ENCODE measurements at regions not wholly inside any gene's neighbourhood (a gene's known extent, or its start where the extent isn't known, plus 50 kb on each side); places are given as distances from the start of the nearest gene placed in this dataset.

DNA sequence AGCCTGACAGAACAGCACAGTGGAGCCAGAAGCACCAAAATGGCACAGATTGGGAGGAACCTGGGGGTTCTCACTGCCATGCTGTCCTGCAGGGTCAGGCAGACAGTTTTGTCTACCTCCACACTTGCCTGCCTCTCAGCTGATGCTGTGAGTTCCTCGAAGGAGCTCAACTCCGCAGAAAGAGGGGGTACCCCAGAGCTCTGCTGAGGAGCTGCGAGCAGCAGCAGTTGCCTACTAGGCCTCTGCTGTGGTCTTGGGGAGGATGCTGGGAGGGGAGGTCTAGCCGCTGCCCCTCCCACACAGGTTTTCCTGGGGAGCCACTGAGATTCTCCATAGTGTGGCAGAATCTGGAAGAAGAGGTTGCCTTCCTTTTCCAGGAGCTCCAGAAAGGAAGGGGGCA is 192.5 kb downstream of the FOXD2 start:
- H3K36me3 Mint-ChIP-seq (ENCODE audit: low read depth), result no peaks in the 10 kb centered on the region
- no peaks in the 10 kb centered on the region for H3K4me1 Mint-ChIP-seq (ENCODE audit: low read depth)
- no peak for DNase-seq (ENCODE audit: low spot score)
- peaks cover 40% of the 10 kb centered on the region for H3K27me3 Mint-ChIP-seq (ENCODE audit: low read depth)
- no peaks in the 10 kb centered on the region for H3K9me3 Mint-ChIP-seq (ENCODE audit: low read depth)
- H3K27ac Mint-ChIP-seq (ENCODE audit: unreplicated experiment), result no peak overlapping the region
- no peak overlapping the region for H3K4me3 Mint-ChIP-seq (ENCODE audit: unreplicated experiment)
- TF ChIP-seq, protein P1, sequence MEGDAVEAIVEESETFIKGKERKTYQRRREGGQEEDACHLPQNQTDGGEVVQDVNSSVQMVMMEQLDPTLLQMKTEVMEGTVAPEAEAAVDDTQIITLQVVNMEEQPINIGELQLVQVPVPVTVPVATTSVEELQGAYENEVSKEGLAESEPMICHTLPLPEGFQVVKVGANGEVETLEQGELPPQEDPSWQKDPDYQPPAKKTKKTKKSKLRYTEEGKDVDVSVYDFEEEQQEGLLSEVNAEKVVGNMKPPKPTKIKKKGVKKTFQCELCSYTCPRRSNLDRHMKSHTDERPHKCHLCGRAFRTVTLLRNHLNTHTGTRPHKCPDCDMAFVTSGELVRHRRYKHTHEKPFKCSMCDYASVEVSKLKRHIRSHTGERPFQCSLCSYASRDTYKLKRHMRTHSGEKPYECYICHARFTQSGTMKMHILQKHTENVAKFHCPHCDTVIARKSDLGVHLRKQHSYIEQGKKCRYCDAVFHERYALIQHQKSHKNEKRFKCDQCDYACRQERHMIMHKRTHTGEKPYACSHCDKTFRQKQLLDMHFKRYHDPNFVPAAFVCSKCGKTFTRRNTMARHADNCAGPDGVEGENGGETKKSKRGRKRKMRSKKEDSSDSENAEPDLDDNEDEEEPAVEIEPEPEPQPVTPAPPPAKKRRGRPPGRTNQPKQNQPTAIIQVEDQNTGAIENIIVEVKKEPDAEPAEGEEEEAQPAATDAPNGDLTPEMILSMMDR (IDR thresholded peaks at IDR 0.05), result no peak

DNA sequence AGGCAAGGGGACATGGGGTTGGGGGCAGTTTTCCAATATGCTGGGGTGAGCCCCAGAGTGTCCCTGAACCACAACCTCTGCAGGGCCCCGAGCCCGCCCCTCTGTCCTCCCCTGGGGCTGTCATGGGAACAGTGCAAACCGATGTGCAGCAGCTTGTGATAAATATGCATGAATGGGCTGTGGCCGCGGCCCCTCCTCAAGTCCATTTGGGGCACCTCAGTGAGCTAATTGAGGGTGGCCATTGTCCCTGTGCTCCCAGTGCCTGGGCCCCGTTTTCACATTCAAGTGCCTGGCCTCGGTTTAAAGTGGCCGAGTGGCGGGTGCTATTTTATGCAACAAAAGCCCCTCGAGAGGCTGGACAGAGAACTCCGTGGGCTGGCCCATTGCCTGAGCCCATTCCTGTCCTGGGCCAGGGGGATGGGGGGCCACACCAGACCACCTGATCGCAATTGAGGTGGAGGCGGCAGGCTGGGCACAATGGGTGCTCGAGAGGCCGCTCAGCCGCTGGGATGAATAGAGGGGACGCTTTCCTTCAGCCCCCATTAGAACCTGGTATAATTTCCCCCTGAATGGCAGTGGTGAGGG is 193.7 kb downstream of the FOXD2 start:
- TF ChIP-seq, protein P1 (IDR thresholded peaks at IDR 0.05), result no peak
- Mint-ChIP-seq H3K36me3 (ENCODE audit: low read depth) (no peaks in the 10 kb centered on the region), H3K9me3 (ENCODE audit: low read depth) (no peaks in the 10 kb centered on the region), H3K27ac (ENCODE audit: unreplicated experiment) (no peak overlapping the region), H3K27me3 (ENCODE audit: low read depth) (peaks cover 45% of the 10 kb centered on the region), H3K4me3 (ENCODE audit: unreplicated experiment) (no peak overlapping the region), H3K4me1 (ENCODE audit: low read depth) (no peaks in the 10 kb centered on the region)
- no peak for DNase-seq (ENCODE audit: low spot score)

DNA sequence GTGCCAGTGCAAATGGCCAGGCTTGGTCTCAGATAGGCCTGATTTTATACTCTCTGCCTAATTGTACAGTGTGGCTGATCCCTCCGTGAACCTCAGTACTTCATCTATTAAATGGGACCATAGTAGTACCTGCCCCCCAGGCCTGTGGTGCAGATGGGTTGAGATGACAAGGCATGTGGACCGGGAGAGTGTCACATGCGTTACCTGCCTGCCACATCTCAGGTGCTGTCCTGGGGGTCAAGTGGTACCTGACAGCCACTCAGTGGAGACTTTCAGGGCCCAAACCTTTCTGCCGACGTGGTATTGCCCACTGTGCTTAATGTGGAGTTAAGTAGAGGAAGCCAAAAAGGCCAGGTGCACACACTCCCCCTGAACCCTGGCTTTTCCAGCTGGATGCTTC is 197.3 kb downstream of the FOXD2 start:
- Mint-ChIP-seq H3K27me3 (ENCODE audit: low read depth) (peaks cover 51% of the 10 kb centered on the region), H3K36me3 (ENCODE audit: low read depth) (no peaks in the 10 kb centered on the region), H3K4me3 (ENCODE audit: unreplicated experiment) (no peak overlapping the region), H3K9me3 (ENCODE audit: low read depth) (no peaks in the 10 kb centered on the region), H3K27ac (ENCODE audit: unreplicated experiment) (no peak overlapping the region), H3K4me1 (ENCODE audit: low read depth) (no peaks in the 10 kb centered on the region)
- TF ChIP-seq, protein P1 (IDR thresholded peaks at IDR 0.05), result no peak
- DNase-seq (ENCODE audit: low spot score), result no peak

DNA sequence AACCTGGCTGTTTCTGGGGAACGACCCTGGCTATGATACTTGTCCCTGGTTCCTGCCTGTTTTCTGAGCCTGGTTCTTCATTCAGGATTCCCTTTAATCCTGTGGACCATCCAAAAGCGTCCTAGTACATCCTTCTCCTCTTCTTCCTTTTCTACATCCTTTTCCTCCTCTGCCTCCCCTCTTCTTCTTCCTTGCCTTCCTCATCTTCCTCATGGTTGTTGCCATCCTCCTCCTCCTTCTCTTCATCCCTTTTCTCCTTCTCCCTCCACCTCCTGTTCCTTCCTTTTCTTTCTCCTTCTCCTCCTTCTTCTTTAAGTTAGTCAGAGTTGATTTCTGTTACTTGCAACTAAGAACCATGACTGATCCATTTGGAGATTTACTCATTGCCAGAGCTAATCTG is 197.8 kb downstream of the FOXD2 start:
- Mint-ChIP-seq H3K4me1 (ENCODE audit: low read depth) (no peaks in the 10 kb centered on the region), H3K36me3 (ENCODE audit: low read depth) (no peaks in the 10 kb centered on the region), H3K27ac (ENCODE audit: unreplicated experiment) (no peak overlapping the region), H3K9me3 (ENCODE audit: low read depth) (no peaks in the 10 kb centered on the region), H3K4me3 (ENCODE audit: unreplicated experiment) (no peak overlapping the region), H3K27me3 (ENCODE audit: low read depth) (peaks cover 50% of the 10 kb centered on the region)
- TF ChIP-seq, protein P1 (IDR thresholded peaks at IDR 0.05), result no peak
- DNase-seq (ENCODE audit: low spot score), result no peak

DNA sequence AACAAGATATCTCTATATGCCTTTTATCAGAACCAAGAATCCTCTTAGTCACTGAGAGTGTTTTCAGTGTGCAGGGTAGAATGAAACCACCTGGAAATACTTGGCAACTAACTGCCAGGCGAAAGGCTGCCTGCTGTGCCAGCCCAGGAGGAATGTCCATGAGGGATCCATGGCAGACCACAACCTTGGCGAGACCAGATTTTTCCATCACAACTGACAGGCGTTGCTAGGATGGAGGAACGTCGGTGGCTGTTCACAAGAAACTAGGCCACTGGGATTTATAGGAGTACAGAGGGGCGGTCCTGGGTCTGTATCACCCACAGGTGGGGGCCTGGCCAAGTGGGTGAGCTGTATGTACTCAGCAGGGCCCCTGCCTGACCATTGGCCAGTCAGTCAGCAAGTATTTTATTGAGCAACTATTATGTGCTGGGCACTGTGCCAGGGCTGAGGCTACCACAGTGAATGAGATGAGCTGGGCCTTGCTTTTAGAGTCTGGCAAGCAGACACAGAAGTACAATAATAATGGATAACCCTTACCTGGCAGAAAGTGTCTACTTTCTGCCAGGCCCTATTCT is 199.4 kb downstream of the FOXD2 start:
- no peak overlapping the region for H3K27ac Mint-ChIP-seq (ENCODE audit: unreplicated experiment)
- no peak for DNase-seq (ENCODE audit: low spot score)
- TF ChIP-seq, protein P1 (IDR thresholded peaks at IDR 0.05), result no peak
- H3K36me3 Mint-ChIP-seq (ENCODE audit: low read depth), result no peaks in the 10 kb centered on the region
- peaks cover 42% of the 10 kb centered on the region for H3K27me3 Mint-ChIP-seq (ENCODE audit: low read depth)
- no peak overlapping the region for H3K4me3 Mint-ChIP-seq (ENCODE audit: unreplicated experiment)
- no peaks in the 10 kb centered on the region for H3K4me1 Mint-ChIP-seq (ENCODE audit: low read depth)
- no peaks in the 10 kb centered on the region for H3K9me3 Mint-ChIP-seq (ENCODE audit: low read depth)

All from chondrocyte (in vitro differentiated cells).